IMR-90 (cell line): ENCODE measurements at regions not wholly inside any gene's neighbourhood (a gene's known extent, or its start where the extent isn't known, plus 50 kb on each side); places are given as distances from the start of the nearest gene placed in this dataset.

Source experiments
- ATAC-seq: fragments of 200-7000 bp; cut with Tn5 transposase; 2 replicates; pipeline ENCODE4 v1.9.1; 2020; ENCODE audit warnings: low read depth, mild to moderate bottlenecking, moderate library complexity
- BruUV-seq: library from RNA; stranded (reverse); fragments of 400-500 nt; replicated peaks from 2 replicates; lab custom pipeline; 2021; lab: Mats Ljungman, UMichigan
- CTCF ChIA-PET: fragments of 300-600 bp; formaldehyde crosslinking; extraction: SDS; loops from one replicate; lab custom pipeline; 2021; ENCODE audit warnings: antibody characterized with exemption; lab: Yijun Ruan, JAX
- POLR2A ChIA-PET: fragments of 300-600 bp; sonication (Branson Sonifier 250); formaldehyde crosslinking; loops from one replicate; lab custom pipeline; 2022; ENCODE audit warnings: antibody characterized with exemption; ENCODE audit not compliant: unreplicated experiment; lab: Charles Lee
- DNase-seq: peaks from one replicate; pipeline ENCODE4 v3.0.0; 2013
- H2AFZ ChIP-seq: replicated peaks from 2 replicates; pipeline ENCODE3; 2013; ENCODE audit warnings: low read length, mild to moderate bottlenecking; ENCODE audit not compliant: poor library complexity
- H2AK5ac ChIP-seq: 2 replicates; pipeline ENCODE4 v1.6.1; 2013; ENCODE audit warnings: low read depth, low read length, inconsistent platforms
- H2AK9ac ChIP-seq: replicated peaks from 2 replicates; pipeline ENCODE3; 2013; ENCODE audit warnings: mild to moderate bottlenecking, low read depth, low read length, moderate library complexity; ENCODE audit not compliant: poor library complexity
- H2BK120ac ChIP-seq: 2 replicates; pipeline ENCODE4 v1.6.1; 2013; ENCODE audit warnings: low read depth, low read length, inconsistent platforms
- H2BK15ac ChIP-seq: 3 replicates; pipeline ENCODE4 v1.6.1; 2013; ENCODE audit warnings: low read depth, low read length, inconsistent platforms
- H2BK20ac ChIP-seq: 2 replicates; pipeline ENCODE4 v1.6.1; 2013; ENCODE audit warnings: low read depth, mild to moderate bottlenecking, inconsistent platforms, low read length, moderate library complexity
- H2BK5ac ChIP-seq: 2 replicates; pipeline ENCODE4 v1.6.1; 2013; ENCODE audit warnings: mild to moderate bottlenecking, low read depth, low read length, inconsistent platforms; ENCODE audit not compliant: poor library complexity, severe bottlenecking
- H3K14ac ChIP-seq: replicated peaks from 2 replicates; pipeline ENCODE4 v1.6.1; 2013; ENCODE audit warnings: low read depth, low read length, inconsistent platforms
- H3K18ac ChIP-seq: 2 replicates; pipeline ENCODE4 v1.6.1; 2013; ENCODE audit warnings: low read depth, low read length, control low read depth
- H3K23ac ChIP-seq: 2 replicates; pipeline ENCODE4 v1.6.1; 2013; ENCODE audit warnings: low read depth, low read length, inconsistent platforms
- H3K27ac ChIP-seq: 2 replicates; pipeline ENCODE4 v1.5.1; 2013; ENCODE audit warnings: mild to moderate bottlenecking, control low read depth, low read length; ENCODE audit not compliant: insufficient read depth
- H3K27me3 ChIP-seq: 2 replicates; pipeline ENCODE4 v1.6.1; 2013; ENCODE audit warnings: low read length; ENCODE audit not compliant: control insufficient read depth, insufficient read depth
- H3K36me3 ChIP-seq: 2 replicates; pipeline ENCODE4 v1.6.1; 2013; ENCODE audit warnings: low read length, mixed read lengths; ENCODE audit not compliant: control insufficient read depth, insufficient read depth
- H3K4ac ChIP-seq: 2 replicates; pipeline ENCODE4 v1.6.1; 2013; ENCODE audit warnings: low read depth, low read length, inconsistent platforms
- H3K4me1 ChIP-seq: 2 replicates; pipeline ENCODE4 v1.6.1; 2013; ENCODE audit warnings: low read length, mixed read lengths; ENCODE audit not compliant: control insufficient read depth, insufficient read depth
- H3K4me2 ChIP-seq: 2 replicates; pipeline ENCODE4 v1.6.1; 2013; ENCODE audit warnings: low read depth, mild to moderate bottlenecking, control low read depth, low read length, moderate library complexity
- H3K4me3 ChIP-seq: 2 replicates; pipeline ENCODE4 v1.5.1; 2013; ENCODE audit warnings: low read depth, mild to moderate bottlenecking, control low read depth, low read length, moderate library complexity; ENCODE audit not compliant: insufficient read depth
- H3K56ac ChIP-seq: 2 replicates; pipeline ENCODE4 v1.6.1; 2013; ENCODE audit warnings: low read length, inconsistent platforms; ENCODE audit not compliant: insufficient read depth; ENCODE audit errors: extremely low read depth
- H3K79me1 ChIP-seq, 2 experiments: 2 replicates each; pipeline ENCODE4 v1.6.1; 2013; ENCODE audit warnings: low read length in 2 of 2, inconsistent platforms in 1 of 2, low read depth in 1 of 2
- H3K9ac ChIP-seq: 2 replicates; pipeline ENCODE4 v1.6.1; 2013; ENCODE audit warnings: low read depth, low read length, control low read depth
- H3K9me1 ChIP-seq: 2 replicates; pipeline ENCODE4 v1.6.1; 2013; ENCODE audit warnings: low read length, inconsistent platforms; ENCODE audit not compliant: insufficient read depth
- H3K9me3 ChIP-seq: 2 replicates; pipeline ENCODE4 v1.6.1; 2013; ENCODE audit warnings: low read length; ENCODE audit not compliant: control insufficient read depth, insufficient read depth
- H4K20me1 ChIP-seq: 2 replicates; pipeline ENCODE4 v1.6.1; 2013; ENCODE audit warnings: low read length, inconsistent platforms; ENCODE audit not compliant: insufficient read depth
- H4K5ac ChIP-seq: 2 replicates; pipeline ENCODE4 v1.6.1; 2013; ENCODE audit warnings: mild to moderate bottlenecking, low read depth, low read length, control low read depth
- H4K8ac ChIP-seq, 2 experiments: 2 replicates each; pipeline ENCODE4 v1.6.1; 2013; ENCODE audit warnings: low read depth in 2 of 2, low read length in 2 of 2, control low read depth in 1 of 2, inconsistent platforms in 1 of 2
- H4K91ac ChIP-seq: 2 replicates; pipeline ENCODE4 v1.6.1; 2013; ENCODE audit warnings: low read depth, low read length, inconsistent platforms; ENCODE audit not compliant: insufficient read depth
- BHLHE40 ChIP-seq: fragments of 150-350 bp; IDR thresholded peaks from 2 replicates; pipeline ENCODE4 v1.6.1; 2016; ENCODE audit warnings: mild to moderate bottlenecking, low read depth, low read length
- CEBPB ChIP-seq: IDR thresholded peaks from 2 replicates; pipeline ENCODE4 v1.6.1; 2012; ENCODE audit warnings: low read depth, low read length, improper control_type of control experiment
- FOS ChIP-seq: fragments of 150-350 bp; IDR thresholded peaks from 2 replicates; pipeline ENCODE4 v1.6.1; 2016; ENCODE audit warnings: low read depth, low read length
- MAFK ChIP-seq: IDR thresholded peaks from 2 replicates; pipeline ENCODE4 v1.6.1; 2012; ENCODE audit warnings: low read depth, low read length, improper control_type of control experiment
- MAZ ChIP-seq: IDR thresholded peaks from 2 replicates; pipeline ENCODE4 v1.6.1; 2012; ENCODE audit warnings: low read depth, mild to moderate bottlenecking, low read length, improper control_type of control experiment, moderate library complexity, borderline replicate concordance
- MXI1 ChIP-seq: IDR thresholded peaks from 2 replicates; pipeline ENCODE4 v1.6.1; 2012; ENCODE audit warnings: low read depth, mild to moderate bottlenecking, low read length, moderate library complexity, borderline replicate concordance
- NFE2L2 ChIP-seq: fragments of 150-350 bp; IDR thresholded peaks from 2 replicates; pipeline ENCODE4 v1.6.1; 2016; ENCODE audit warnings: low read depth, mild to moderate bottlenecking, low read length
- RAD21 ChIP-seq: IDR thresholded peaks from 2 replicates; pipeline ENCODE4 v1.6.1; 2012; ENCODE audit warnings: low read length, improper control_type of control experiment
- RCOR1 ChIP-seq: IDR thresholded peaks from 2 replicates; pipeline ENCODE4 v1.6.1; 2012; ENCODE audit warnings: mild to moderate bottlenecking, low read length, improper control_type of control experiment; ENCODE audit not compliant: insufficient replicate concordance
- RFX5 ChIP-seq: IDR thresholded peaks from 2 replicates; pipeline ENCODE4 v1.8.0; 2012; ENCODE audit warnings: low read depth, mild to moderate bottlenecking, low read length, moderate library complexity
- SMC3 ChIP-seq: fragments of 150-350 bp; IDR thresholded peaks from 2 replicates; pipeline ENCODE4 v1.6.1; 2016; ENCODE audit warnings: low read depth, mild to moderate bottlenecking, antibody characterized with exemption, low read length, moderate library complexity
- WGBS, 2 experiments: methylation state at CpG; one replicate each; pipeline versions ENCODE4 v1.1.5 to v1.1.7; 2013; ENCODE audit warnings: missing lambda C conversion rate in 2 of 2; ENCODE audit not compliant: insufficient read length in 1 of 2; ENCODE audit errors: extremely low coverage in 2 of 2; 5-methylcytosine and 5-hydroxymethylcytosine counted together
- dilution Hi-C: fragments of 300-500 bp; cut with HindIII; formaldehyde crosslinking; loops from one replicate; pipeline ENCODE4 v1.14.3; 2018; ENCODE audit warnings: low sequenced_read_pairs; ENCODE audit not compliant: unreplicated experiment
- in situ Hi-C: fragments of 300-500 bp; cut with MboI; formaldehyde crosslinking; loops from 3 replicates; pipeline ENCODE4 v1.14.3; 2019; ENCODE audit warnings: low sequenced_read_pairs, inconsistent platforms, mixed read lengths
- intact Hi-C: fragments of 100-400 bp; cut with micrococcal nuclease; formaldehyde crosslinking; loops from 2 replicates; pipeline ENCODE4 v1.10.0; 2022
- TF ChIP-seq, protein P1 (sequence below): conservative IDR thresholded peaks from 2 replicates; pipeline ENCODE4 v1.5.1; 2012; ENCODE audit warnings: mild to moderate bottlenecking, low read depth, low read length, improper control_type of control experiment
- TF ChIP-seq, protein P2 (sequence below): fragments of 150-350 bp; IDR thresholded peaks from 2 replicates; pipeline ENCODE4 v1.6.1; 2016; ENCODE audit warnings: low read depth, mild to moderate bottlenecking, low read length, moderate library complexity, borderline replicate concordance

DNA sequence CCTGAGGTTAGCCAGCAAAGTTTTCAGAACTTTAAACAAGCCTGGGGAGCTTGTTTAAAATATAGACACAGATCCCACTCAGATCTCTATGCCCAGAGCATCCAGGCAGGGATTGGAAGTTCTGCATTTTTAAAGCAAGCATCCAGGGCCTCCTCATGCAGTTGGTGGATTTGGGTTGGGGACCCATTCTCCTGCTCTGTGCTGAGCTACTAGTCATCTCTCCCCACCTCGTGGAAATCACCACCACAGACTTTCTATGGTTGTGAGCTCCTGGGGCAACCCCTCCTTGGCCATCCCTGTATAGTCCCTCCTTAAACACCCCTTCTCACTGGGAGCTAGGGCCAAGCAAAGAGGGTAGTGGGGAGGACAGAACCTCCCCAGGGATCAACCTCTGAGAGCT lies 73.5 kb upstream of the CASZ1 start:
- Histone ChIP-seq H3K4me1 (peaks cover 7% of the 10 kb centered on the region), H3K56ac (no peak overlapping the region), H3K18ac (no peak overlapping the region), H2BK5ac (no peak overlapping the region), H3K36me3 (no peaks in the 10 kb centered on the region), H3K9me1 (no peaks in the 10 kb centered on the region), H3K4ac (no peak overlapping the region), H4K91ac (no peak overlapping the region), H3K27me3 (peaks cover 44% of the 10 kb centered on the region), H4K8ac (no peak overlapping the region), H4K20me1 (no peaks in the 10 kb centered on the region), H3K27ac (no peak overlapping the region), H3K79me1 (no peaks in the 10 kb centered on the region), H2AK5ac (no peak overlapping the region), H4K5ac (no peak overlapping the region), H2AK9ac (no peak overlapping the region), H3K23ac (no peak overlapping the region), H2BK20ac (no peak overlapping the region), H3K9me3 (no peaks in the 10 kb centered on the region), H3K14ac (no peak overlapping the region), H3K9ac (no peak overlapping the region), H3K4me2 (no peak overlapping the region), H2AFZ (no peak overlapping the region), H2BK15ac (no peak overlapping the region), H3K4me3 (no peak overlapping the region), H2BK120ac (no peak overlapping the region)
- DNase-seq (no peak), ATAC-seq (no peak)
- in situ Hi-C loops (loop anchor here (5.0 kb wide), 1 partner anchor 363 kb away; no protein-coding TSS in a partner anchor), dilution Hi-C loops (no loop called here), intact Hi-C loops (loop anchor here (10.0 kb wide), 1 partner anchor 175 kb away; no protein-coding TSS in a partner anchor)
- POLR2A ChIA-PET = no interaction called here
- TF ChIP-seq RCOR1 (no peak), MAFK (no peak), RFX5 (no peak), CEBPB (no peak), FOS (no peak), MXI1 (no peak), BHLHE40 (no peak), RAD21 (no peak), NFE2L2 (no peak), SMC3 (no peak), MAZ (no peak)
- TF ChIP-seq, protein P1, sequence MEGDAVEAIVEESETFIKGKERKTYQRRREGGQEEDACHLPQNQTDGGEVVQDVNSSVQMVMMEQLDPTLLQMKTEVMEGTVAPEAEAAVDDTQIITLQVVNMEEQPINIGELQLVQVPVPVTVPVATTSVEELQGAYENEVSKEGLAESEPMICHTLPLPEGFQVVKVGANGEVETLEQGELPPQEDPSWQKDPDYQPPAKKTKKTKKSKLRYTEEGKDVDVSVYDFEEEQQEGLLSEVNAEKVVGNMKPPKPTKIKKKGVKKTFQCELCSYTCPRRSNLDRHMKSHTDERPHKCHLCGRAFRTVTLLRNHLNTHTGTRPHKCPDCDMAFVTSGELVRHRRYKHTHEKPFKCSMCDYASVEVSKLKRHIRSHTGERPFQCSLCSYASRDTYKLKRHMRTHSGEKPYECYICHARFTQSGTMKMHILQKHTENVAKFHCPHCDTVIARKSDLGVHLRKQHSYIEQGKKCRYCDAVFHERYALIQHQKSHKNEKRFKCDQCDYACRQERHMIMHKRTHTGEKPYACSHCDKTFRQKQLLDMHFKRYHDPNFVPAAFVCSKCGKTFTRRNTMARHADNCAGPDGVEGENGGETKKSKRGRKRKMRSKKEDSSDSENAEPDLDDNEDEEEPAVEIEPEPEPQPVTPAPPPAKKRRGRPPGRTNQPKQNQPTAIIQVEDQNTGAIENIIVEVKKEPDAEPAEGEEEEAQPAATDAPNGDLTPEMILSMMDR = no peak
- TF ChIP-seq, protein P2, sequence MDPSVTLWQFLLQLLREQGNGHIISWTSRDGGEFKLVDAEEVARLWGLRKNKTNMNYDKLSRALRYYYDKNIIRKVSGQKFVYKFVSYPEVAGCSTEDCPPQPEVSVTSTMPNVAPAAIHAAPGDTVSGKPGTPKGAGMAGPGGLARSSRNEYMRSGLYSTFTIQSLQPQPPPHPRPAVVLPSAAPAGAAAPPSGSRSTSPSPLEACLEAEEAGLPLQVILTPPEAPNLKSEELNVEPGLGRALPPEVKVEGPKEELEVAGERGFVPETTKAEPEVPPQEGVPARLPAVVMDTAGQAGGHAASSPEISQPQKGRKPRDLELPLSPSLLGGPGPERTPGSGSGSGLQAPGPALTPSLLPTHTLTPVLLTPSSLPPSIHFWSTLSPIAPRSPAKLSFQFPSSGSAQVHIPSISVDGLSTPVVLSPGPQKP = no peak
- WGBS, 2 experiments = no CpG with 5 or more reads among the region's 1 CpG
- CTCF ChIA-PET = interaction anchor here (1.0 kb wide), 1 partner anchor 72 kb away, joined by 3 read pairs; no protein-coding TSS in a partner anchor
- no TSS peak for BruUV-seq
